ENCODE measurements at regions not wholly inside any gene's neighbourhood (a gene's known extent, or its start where the extent isn't known, plus 50 kb on each side); places are given as distances from the start of the nearest gene placed in this dataset.

- TF ChIP-seq EZH2 (IDR thresholded peaks at IDR 0.05; ENCODE audit: borderline replicate concordance, low read length): no peak
- no peak for TF ChIP-seq CTCF (IDR thresholded peaks at IDR 0.05; ENCODE audit: low read length)
Measured at GRCh38 chr16:35562919-35563318, 2103.5 kb downstream of the TP53TG3F start.

GRCh38 chr16:35564148-35564547, 2104.7 kb downstream of the TP53TG3F start:
- no peak overlapping the region for H3K4me2 ChIP-seq (ENCODE audit: low read length)
- H3K4me1 ChIP-seq (ENCODE audit: insufficient read depth, low read length, severe bottlenecking): no peaks in the 10 kb centered on the region
- H2AFZ ChIP-seq (ENCODE audit: low read length): no peak overlapping the region
- no peak for TF ChIP-seq CTCF (IDR thresholded peaks at IDR 0.05; ENCODE audit: low read length)
- TF ChIP-seq EZH2 (IDR thresholded peaks at IDR 0.05; ENCODE audit: borderline replicate concordance, low read length): no peak
- H3K9ac ChIP-seq (ENCODE audit: low read length): no peak overlapping the region
- no peak overlapping the region for H3K4me3 ChIP-seq (ENCODE audit: low read depth, low read length, poor library complexity, severe bottlenecking)
- no peaks in the 10 kb centered on the region for H4K20me1 ChIP-seq (ENCODE audit: insufficient read depth, low read length)
- no peak overlapping the region for H3K27ac ChIP-seq (ENCODE audit: low read depth, low read length, poor library complexity, severe bottlenecking)
- H3K27me3 ChIP-seq (ENCODE audit: insufficient read depth, low read length): no peaks in the 10 kb centered on the region
- no peaks in the 10 kb centered on the region for H3F3A ChIP-seq (ENCODE audit: insufficient read depth, low read length)
- H3K9me3 ChIP-seq (ENCODE audit: low read length): no peaks in the 10 kb centered on the region
- H3K79me2 ChIP-seq (ENCODE audit: insufficient read depth, low read length): no peaks in the 10 kb centered on the region
- H3K9me2 ChIP-seq (ENCODE audit: low read depth, low read length): no peaks in the 10 kb centered on the region
- H3K36me3 ChIP-seq (ENCODE audit: insufficient read depth, low read length): no peaks in the 10 kb centered on the region

More at GRCh38 chr16:35562919-35563318, 2103.5 kb downstream of the TP53TG3F start:
- Histone ChIP-seq H4K20me1 (ENCODE audit: insufficient read depth, low read length) (no peaks in the 10 kb centered on the region), H3K9me3 (ENCODE audit: low read length) (no peaks in the 10 kb centered on the region), H3F3A (ENCODE audit: insufficient read depth, low read length) (no peaks in the 10 kb centered on the region), H3K9ac (ENCODE audit: low read length) (no peak overlapping the region), H2AFZ (ENCODE audit: low read length) (no peak overlapping the region), H3K9me2 (ENCODE audit: low read depth, low read length) (no peaks in the 10 kb centered on the region), H3K27me3 (ENCODE audit: insufficient read depth, low read length) (no peaks in the 10 kb centered on the region), H3K4me3 (ENCODE audit: low read depth, low read length, poor library complexity, severe bottlenecking) (no peak overlapping the region), H3K79me2 (ENCODE audit: insufficient read depth, low read length) (no peaks in the 10 kb centered on the region), H3K4me2 (ENCODE audit: low read length) (no peak overlapping the region), H3K27ac (ENCODE audit: low read depth, low read length, poor library complexity, severe bottlenecking) (no peak overlapping the region), H3K36me3 (ENCODE audit: insufficient read depth, low read length) (no peaks in the 10 kb centered on the region), H3K4me1 (ENCODE audit: insufficient read depth, low read length, severe bottlenecking) (no peaks in the 10 kb centered on the region)

- Histone ChIP-seq H3K9ac (ENCODE audit: low read length) (no peak overlapping the region), H3K79me2 (ENCODE audit: insufficient read depth, low read length) (no peaks in the 10 kb centered on the region), H2AFZ (ENCODE audit: low read length) (no peak overlapping the region), H3K4me1 (ENCODE audit: insufficient read depth, low read length, severe bottlenecking) (no peaks in the 10 kb centered on the region), H3K36me3 (ENCODE audit: insufficient read depth, low read length) (no peaks in the 10 kb centered on the region), H3K27ac (ENCODE audit: low read depth, low read length, poor library complexity, severe bottlenecking) (no peak overlapping the region), H3K27me3 (ENCODE audit: insufficient read depth, low read length) (no peaks in the 10 kb centered on the region), H3K9me3 (ENCODE audit: low read length) (no peaks in the 10 kb centered on the region), H3K4me2 (ENCODE audit: low read length) (no peak overlapping the region), H3K9me2 (ENCODE audit: low read depth, low read length) (no peaks in the 10 kb centered on the region), H3K4me3 (ENCODE audit: low read depth, low read length, poor library complexity, severe bottlenecking) (no peak overlapping the region), H3F3A (ENCODE audit: insufficient read depth, low read length) (no peaks in the 10 kb centered on the region), H4K20me1 (ENCODE audit: insufficient read depth, low read length) (no peaks in the 10 kb centered on the region)
- TF ChIP-seq EZH2 (IDR thresholded peaks at IDR 0.05; ENCODE audit: borderline replicate concordance, low read length): no peak
- TF ChIP-seq CTCF (IDR thresholded peaks at IDR 0.05; ENCODE audit: low read length): no peak
Measured at GRCh38 chr16:35564889-35565288, 2105.5 kb downstream of the TP53TG3F start.

Data from OCI-LY1 (cell line).